Choroid plexus epithelial cell (primary cell): ENCODE measurements at regions not wholly inside any gene's neighbourhood (a gene's known extent, or its start where the extent isn't known, plus 50 kb on each side); places are given as distances from the start of the nearest gene placed in this dataset.

Source experiments
- DNase-seq: peaks from one replicate; pipeline ENCODE4 v3.0.0-alpha.2; 2010; ENCODE audit warnings: low read depth
- H3K4me3 ChIP-seq: 2 replicates; pipeline ENCODE4 v1.5.1; 2011; ENCODE audit warnings: low read depth, mild to moderate bottlenecking, control low read depth, low read length, moderate library complexity
- CTCF ChIP-seq: conservative IDR thresholded peaks from 2 replicates; pipeline ENCODE4 v1.5.1; 2011; ENCODE audit warnings: low read depth, mild to moderate bottlenecking, control low read depth, inconsistent platforms, low read length, moderate library complexity

GRCh38 chr6:14275493-14275851 is 157.9 kb downstream of the CD83 start:
- no peak overlapping the region for H3K4me3 ChIP-seq
- no peak for TF ChIP-seq CTCF
- DNase-seq: no peak

GRCh38 chr6:14276071-14276470 is 158.5 kb downstream of the CD83 start:
- no peak for TF ChIP-seq CTCF
- H3K4me3 ChIP-seq: no peak overlapping the region
- DNase-seq: no peak

- H3K4me3 ChIP-seq: no peak overlapping the region
- no peak for TF ChIP-seq CTCF
- peak; percentile 58 for DNase-seq
These were observed 159.3 kb downstream of the CD83 start for GRCh38 chr6:14276667-14277404.

GRCh38 chr6:14277405-14277930 is 159.9 kb downstream of the CD83 start:
- no peak overlapping the region for H3K4me3 ChIP-seq
- no peak for DNase-seq
- TF ChIP-seq CTCF: no peak

- TF ChIP-seq CTCF: no peak
- DNase-seq: no peak
- no peak overlapping the region for H3K4me3 ChIP-seq
These were observed 160.4 kb downstream of the CD83 start for GRCh38 chr6:14278006-14278405.

GRCh38 chr6:14278446-14278845 is 160.9 kb downstream of the CD83 start:
- no peak overlapping the region for H3K4me3 ChIP-seq
- TF ChIP-seq CTCF: no peak
- no peak for DNase-seq

- DNase-seq: no peak
- TF ChIP-seq CTCF: no peak
These were observed 162.5 kb downstream of the CD83 start for GRCh38 chr6:14280006-14280510.

More at GRCh38 chr6:14280006-14280510, 162.5 kb downstream of the CD83 start:
- H3K4me3 ChIP-seq: no peak overlapping the region
